HUDEP-2 (cell line): ENCODE measurements at regions not wholly inside any gene's neighbourhood (a gene's known extent, or its start where the extent isn't known, plus 50 kb on each side); places are given as distances from the start of the nearest gene placed in this dataset.
A peak's percentile ranks its signal among the peaks of the same experiment; 100 is the strongest.

ENCODE experiments used
- DNase-seq, 76 experiments: peaks; one replicate each; lab custom pipeline; 2025; ENCODE audit not compliant: unreplicated experiment in 76 of 76; lab: John Stamatoyannopoulos, UW

DNA sequence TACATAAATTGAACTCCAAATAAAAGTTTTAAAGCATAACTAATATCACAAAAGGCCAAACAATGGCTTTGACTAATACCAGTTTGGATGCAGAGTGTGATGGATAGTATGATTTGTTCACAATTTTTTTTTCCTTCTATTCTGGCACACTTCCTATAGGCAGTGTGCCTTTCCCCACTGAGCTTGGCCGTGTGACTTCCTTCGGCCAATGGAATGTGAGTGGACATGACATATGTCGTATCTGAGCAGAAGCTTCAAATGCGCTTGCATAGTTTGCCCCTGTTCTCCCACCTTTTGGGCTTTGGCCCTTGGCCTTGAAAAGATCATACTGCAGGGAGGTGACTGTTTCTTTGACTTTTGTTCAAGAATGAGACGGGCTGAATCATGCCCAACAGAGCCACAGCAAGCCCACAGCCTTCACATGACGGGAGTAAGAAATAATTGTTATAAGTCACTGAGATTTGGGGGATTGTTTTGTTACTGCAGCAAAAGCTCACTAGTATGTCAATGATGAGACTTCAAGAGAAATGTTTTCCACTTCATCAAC lies 279.9 kb upstream of the NEBL start:
- DNase-seq: no peak

DNA sequence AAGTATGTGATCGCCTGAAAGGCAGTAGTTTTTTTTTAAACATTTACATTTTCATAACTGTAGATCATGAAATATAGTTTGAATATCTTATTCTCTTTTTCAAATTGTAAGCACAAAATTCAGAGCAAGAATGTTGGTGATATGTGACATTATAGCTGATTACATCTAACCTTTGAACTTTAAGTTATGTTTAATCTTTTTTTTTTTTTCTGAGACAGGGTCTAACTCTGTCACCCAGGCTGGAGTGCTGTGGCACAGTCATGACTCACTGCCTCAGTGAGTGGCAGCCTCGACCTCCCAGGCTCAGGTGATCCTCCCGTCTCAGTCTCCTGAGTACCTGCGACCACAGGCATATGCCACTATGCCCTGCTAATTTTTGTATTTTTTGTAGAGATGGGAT lies 278.7 kb upstream of the NEBL start:
- DNase-seq: no peak

DNA sequence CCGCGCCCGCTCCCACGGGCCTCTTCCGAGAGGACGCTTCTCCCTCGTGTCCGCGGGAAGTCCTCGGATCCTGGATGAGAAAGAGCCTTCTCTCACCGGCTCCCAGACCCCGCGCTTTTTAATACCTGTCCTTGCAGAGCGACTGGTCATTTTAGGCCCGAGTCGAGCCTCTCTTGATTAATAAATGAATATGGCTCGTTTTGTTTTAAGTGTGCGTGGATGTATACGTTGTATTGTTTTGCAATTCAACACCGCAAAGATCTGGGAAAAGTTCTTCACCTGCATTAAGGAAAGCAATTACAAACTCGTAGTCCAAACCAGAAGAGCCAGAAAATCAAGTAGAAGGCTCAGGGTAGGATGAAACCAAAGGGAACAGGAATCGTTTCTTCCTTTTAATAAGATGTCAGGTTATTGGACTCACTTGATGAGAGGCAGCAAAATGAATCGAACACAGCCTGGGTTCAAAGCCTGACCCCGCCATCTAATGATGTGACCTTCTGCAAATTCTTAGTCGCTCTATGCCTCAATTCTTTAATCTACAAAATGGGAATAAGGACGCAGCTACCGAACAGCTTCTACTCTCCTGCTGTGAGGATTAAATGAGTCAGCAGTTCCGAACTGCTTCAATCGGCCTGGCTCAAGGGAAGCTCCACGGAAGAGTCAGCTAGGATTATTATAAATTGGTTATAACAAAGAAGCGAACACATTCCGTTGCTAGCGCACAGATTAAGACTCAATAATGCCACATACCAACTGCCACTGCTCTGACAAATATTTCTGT lies 277.8 kb upstream of the NEBL start:
- DNase-seq: no peak

DNA sequence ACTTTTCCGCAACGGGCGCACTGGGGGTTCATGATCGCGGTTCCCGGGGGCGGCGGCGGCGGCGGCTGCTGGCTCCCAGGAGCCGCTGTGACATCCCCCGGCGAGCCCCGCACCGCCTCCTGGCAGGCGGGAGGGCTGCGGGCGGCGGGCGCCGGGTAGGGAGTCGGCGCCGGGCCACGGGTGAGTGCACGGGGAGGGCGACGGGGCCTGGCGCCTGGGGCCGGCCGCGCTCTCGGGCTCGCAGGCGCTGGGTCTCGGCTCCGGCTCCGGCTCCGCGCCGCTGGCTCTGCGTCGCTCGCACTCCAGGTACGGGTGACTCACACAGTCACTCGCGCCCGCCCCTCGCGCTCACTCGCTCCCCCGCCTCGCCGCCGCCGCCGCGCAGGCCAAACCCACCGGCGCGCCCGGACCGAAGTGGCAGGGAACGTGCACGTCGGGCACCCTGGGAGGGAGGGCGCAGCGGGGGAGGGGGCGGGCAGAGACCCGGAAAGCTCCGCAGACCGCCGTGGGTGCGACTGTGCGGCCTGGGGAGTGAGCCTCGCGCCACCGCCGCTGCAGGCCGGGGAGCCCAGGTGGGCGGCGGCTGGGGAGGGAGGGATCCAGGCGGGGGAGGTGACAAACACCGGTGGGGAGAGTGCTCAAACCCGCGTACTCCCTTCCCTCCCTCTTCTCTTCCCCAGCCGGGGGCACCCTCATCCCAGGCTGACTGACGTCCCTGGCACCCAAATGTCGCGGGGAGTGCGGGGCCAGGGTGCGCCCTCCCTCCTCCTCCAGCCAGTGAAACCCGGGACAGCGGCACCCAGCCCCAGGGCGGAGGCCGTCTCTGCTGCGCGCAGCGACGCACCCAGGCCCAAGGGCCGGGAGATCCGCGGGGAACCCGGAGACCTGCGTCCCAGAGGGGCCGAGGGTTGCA lies 276.9 kb upstream of the NEBL start:
- no peak for DNase-seq

DNA sequence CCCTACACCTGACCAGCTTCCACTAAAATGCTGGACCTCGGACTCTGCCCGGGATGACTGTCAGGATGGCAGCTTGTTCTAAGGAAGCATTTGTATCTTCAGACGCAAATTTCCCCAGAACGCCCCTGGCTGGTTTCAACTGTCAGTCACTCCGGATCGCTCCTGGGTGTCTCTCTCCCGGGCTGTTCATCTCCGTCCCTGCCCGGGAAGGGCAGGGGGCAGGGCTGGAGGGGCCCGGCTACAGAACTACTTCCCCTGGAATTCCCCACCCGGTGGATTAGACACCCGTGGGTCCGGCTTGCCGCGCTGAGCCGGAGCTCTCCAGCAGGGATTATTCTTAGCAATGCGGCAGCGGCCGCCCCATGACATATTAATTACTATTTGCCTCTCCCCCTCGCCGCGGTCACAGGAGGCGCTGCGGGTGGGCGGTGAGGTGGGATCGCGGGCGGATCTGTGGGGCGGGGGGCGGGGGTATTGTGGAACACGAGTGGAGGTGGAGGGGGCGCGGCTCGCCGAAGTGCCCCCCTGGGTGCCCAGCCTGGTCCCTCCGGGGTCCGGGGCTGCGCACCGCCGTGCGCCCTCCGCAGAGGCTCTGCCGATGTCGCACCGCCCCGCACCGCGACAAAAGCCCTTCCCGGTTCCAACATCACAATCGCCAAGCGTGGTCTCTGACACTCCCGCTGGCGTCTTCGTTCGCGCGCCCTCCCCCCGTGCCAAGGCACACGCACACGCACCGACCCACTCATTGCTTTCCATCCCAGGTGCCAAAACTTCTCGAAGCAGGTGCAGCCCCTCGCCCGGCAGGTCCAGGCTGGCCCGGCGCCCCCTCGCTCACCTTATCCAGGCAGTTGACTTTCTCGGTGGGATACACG lies 276.1 kb upstream of the NEBL start:
- DNase-seq: no peak

DNA sequence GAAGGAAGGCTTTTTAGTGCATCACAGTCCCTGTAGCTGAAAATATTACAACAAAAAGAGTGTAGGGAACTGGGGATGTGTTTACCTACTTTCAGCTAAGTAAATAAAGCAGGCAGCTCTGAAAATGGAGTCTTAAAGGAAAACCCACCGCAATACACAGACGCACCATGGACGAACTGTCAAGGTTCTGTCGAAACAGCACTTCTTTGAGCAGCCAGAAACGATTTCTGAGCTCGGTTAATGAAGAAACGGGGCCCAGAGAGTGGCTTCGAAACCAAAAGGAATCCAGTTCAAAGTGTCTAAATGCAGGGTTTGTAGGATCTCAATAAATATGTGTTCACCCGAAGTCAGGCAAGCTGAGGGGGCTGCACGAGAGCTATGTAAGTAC lies 275.4 kb upstream of the NEBL start:
- DNase-seq: peak in 1 of 76 experiments; percentile 1

DNA sequence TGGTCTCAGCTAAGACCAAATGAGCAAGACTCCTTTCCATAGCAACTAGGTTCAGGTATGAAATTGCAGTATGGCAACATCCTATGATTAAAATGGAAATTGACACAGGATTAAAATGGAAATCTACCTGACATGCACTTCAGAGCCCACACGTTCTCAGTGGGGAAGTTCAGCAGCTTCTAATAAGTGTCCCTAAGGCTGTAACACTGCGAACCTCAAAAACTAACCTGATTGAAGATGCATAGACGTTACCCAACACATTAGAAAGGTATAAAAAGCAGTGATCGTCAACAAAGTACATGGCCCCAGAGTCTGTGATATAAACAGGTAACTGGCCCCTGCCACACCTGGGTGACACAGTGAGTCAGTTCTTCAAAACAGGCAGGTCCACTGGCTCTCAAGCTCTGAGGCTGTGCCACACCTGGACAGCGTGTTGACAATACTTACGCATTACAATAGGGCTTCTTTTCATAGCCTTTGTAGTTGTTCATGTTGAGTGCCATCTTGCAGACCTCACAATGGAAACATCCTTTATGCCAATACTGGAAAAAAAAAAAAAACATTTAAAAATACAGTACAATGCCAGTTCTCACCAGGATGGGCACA lies 274.9 kb upstream of the NEBL start:
- no peak for DNase-seq

DNA sequence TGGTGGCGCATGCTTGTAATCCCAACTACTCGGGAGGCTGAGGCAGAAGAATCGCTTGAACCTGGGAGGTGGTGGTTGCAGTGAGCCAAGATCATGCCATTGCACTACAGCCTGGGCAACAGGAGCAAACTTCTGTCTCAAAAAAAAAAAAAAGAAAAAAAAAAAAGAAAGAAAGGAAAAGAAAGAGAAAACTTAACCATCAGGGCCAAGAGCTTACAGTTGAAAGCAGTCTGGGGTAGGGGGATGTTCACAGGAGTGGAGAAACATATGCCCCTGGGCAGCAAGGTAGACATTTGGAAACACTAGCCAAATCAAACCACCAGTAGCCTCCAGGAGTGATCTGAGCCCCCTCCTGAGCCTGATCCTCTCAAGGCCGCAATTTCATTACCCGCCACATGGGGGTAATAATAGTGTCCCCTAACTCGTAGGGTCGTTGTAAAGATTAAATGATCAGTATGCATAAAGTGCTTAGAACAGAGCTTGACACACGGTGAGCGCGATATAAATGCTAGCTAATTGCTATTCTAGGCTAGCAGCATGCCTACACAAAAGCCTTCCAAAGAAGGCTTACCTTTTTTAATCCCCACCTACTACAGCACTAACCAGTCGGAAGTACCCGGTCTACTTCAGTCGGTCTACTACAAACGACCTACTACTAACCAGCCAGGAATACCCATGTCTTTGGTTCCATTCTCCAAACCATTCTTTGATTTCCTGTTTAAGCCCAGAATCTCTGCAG lies 274.3 kb upstream of the NEBL start:
- DNase-seq: no peak

DNA sequence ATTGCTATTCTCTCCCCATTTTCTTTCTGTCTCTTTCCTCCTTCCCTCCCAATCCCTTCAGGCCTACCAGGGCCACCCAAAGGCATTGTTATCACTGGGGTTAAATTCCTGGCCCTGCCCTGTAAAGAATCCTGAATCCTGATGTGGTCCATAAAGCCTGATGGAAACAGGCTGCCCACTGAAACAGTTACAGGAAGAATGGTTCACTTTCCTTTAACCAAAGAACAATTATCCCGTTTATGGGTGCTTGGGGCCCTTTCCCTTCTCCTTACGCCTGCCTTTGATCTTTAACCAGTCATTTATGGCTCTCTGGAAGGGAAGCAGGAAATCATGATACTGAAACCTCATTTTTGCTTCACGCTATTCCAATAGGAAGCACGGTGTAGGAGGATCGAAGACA lies 273.1 kb upstream of the NEBL start:
- DNase-seq: no peak

DNA sequence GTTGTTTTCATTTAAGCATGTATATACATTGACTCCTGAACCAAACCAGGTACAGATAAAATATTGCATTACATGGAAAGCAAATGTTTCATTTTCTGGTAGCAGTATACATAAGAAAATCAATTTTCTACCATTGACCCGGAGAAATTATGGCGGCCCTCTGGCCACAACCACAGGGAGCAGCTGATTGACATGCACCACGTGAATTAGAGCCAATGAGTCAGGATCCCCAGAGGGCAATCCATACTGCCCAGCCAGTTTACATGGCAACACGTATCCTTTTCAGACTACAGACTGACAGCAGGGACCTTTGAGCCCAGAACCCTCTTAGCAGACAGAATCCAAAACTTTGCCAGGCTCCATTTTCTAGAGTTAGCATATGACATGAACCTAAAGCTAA lies 272.2 kb upstream of the NEBL start:
- DNase-seq: no peak

DNA sequence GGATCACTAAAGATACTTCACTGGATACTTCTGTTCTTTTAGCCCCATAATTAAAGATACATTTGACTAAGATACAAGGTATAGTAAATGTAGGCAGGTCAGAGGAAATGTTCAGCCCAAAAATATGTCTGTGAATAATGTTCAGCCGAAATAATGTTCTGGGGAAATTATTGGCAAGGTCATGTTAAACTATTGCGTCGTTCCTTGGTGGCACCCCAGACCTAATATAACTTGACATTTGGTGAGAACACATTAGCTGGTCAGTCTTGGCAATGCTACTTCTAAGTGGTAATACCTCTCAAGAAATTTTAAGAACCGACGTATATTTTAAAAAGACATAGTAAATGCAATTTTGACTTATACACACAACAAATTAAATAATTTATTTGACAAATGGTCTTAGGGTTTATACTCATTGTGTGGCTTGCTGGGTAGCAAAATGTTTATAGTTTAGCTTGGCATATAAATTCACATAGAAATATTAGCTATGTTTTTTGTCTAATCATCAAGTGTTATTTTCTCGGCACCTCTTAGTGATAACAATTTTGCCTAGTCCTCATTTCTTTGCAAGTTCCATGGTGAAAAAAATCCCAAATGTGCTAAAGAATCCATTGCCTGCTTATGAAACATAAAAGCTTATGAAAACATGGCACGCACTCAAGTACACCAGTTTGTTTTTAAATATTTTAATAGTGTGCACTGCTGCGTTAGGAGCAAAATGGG lies 270.3 kb upstream of the NEBL start:
- no peak for DNase-seq

DNA sequence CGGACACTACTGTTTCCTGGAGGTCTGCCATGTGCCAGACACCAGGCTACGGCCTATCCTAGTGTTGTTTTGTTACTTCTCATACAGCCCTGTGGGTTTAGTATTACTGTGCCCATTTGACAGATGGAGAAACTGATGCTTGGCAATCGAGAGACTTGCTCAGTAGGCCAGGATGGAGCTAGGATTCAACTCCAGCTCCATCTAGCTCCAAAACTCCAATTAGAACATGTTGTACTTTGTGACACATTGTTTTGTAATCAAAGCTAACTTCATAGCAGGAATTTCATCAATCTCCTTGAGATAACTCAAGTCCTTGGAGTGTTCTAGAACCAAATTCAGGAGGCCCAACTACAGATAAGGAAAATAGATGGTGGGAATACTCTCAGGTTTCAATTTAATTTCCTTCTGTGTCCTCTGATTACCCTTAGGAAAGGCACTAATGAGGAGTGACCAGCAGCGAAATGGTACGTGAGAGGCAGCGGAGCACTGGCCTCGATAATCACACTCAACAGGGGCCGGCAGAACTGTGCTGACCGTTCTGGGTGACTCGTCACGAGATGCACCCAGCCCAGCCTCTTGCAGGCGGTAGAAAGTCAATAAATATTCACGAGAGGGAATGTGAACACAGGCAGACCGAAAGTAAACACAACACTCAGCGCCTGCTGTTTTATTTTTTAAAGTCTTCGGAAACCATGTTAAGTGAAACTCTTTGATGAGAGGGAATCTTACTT lies 269.6 kb upstream of the NEBL start:
- no peak for DNase-seq

DNA sequence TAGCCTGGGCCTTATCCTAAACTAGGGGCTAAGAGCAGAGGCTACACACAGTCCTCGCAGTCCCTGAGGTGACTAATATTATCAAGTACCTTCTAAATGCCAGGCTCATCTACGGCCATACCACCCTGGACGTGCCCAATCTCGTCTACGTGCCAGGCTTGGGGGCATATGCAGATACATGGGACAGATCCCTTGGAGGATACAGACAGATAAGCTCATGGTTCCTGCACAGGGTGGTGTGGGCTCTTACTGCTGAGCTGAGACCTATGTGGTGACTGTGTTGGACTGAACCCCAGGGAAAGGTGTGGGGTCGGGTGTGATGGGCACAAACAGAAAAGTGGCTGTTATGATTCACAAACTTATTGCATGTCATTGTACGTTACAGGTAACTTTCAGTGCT lies 268.4 kb upstream of the NEBL start:
- DNase-seq: no peak

DNA sequence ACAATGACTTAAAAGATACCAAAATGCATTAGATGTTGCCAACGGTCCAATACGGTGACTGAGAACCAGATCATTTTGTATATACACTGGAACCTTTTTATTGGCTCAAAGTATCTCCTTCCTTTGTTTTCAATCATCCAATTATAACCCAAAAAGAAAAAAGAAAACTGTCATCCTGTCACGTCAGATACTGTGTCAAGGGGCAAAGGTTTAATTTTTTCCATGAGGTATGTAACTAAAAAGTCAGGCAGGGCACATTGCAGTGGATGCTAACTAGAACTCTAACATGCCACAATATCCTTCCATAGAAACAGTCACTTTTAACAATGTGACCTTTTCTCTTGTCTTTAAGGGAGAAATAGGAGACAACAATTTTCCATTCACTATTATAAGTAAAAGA lies 267.6 kb upstream of the NEBL start:
- no peak for DNase-seq

DNA sequence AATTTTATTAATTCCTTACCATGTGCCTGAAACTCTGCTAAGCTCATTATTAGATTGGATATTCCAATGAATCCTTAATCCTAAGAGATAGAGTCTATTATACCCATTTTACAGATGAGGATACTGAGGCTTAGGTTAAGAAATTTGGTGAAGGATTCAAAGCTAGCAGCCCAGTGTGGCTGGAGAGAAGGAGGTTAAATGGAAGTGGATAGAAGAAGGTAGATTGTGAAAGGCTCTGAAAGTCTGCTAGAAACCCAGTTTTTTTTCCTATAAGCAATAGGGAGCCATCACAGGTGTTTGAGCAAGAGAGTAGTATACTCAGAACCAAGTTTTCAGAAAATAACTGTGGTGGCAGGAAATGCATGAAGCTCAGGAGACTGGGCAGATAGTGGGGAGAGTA lies 265.8 kb upstream of the NEBL start:
- no peak for DNase-seq

DNA sequence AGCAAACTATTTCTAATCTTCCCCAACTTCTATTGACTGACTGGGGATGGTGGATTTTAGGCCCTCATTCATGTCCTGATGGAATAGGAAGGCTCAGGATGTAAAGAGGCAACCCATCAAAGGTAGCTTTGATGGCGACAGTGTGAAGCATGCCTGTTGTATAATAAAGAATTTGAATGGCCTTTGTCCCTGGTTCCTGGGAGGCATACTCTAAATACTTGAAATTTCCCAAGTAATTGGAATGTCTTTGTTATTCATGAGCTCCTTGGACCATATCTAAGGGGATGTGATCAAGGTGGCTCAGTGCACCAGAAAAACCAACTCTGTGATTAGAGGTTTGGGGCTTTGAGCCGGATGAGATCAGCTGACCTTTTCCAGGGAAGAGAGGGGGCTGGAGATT lies 264.5 kb upstream of the NEBL start:
- no peak for DNase-seq

DNA sequence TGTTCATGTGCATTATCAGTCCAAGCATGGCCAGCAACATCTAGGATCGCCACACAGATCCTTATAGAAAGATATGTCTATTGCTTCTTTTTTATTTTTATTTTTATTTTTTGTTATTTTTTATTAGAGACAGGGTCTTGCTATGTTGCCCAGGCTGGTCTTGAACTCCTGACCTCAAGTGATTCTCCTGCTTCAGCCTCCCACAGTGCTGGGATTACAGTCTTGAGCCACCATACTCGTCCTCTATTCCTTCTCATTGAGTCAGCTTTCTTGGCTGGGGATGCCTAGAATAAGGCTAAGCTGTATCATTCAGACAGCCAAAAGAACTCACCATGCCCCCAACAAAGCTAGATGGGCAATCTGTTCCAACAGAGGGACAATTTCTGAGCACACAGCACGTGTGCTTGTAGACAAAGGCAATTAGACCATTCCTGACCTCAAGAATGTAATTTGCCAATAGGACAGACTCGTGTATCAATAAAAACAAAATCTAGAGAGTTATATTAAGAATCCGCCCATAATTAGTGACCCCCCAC lies 264.0 kb upstream of the NEBL start:
- no peak for DNase-seq

DNA sequence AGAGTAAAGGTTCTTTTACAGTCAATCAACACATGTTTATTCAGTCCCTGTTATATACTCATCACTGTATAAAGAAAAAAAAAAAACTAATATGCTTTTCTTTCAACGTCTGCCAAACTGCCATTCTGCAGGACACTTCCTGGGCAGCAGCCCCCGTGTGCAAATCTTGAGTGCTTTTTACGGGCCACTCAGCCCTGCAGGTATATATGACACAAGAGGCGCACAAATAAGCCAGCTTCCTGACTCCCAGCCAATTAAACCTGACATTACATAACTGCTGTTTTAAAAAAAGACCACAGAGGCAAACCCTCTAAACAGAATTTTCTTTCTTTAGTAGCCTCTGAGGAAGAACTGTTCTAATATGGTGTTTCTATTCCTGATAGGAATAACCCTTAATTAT lies 263.0 kb upstream of the NEBL start:
- DNase-seq: no peak
